Caco-2 (cell line): ENCODE measurements at regions not wholly inside any gene's neighbourhood (a gene's known extent, or its start where the extent isn't known, plus 50 kb on each side); places are given as distances from the start of the nearest gene placed in this dataset.

Experiments
- BruUV-seq: library from RNA; stranded (reverse); fragments of 400-500 nt; replicated peaks from 2 replicates; lab custom pipeline; 2021; lab: Mats Ljungman, UMichigan
- CTCF ChIA-PET: fragments of 300-600 bp; sonication (Branson Sonifier 250); formaldehyde crosslinking; loops from one replicate; lab custom pipeline; 2022; ENCODE audit warnings: antibody characterized with exemption; lab: Charles Lee
- POLR2A ChIA-PET: fragments of 300-600 bp; sonication (Branson Sonifier 250); formaldehyde crosslinking; loops from one replicate; lab custom pipeline; 2022; ENCODE audit warnings: antibody characterized with exemption; lab: Charles Lee
- DNase-seq, 2 experiments: peaks; one replicate each; pipeline versions ENCODE4 v3.0.0 to v3.0.0-alpha.2; 2020 to 2022
- H3K27me3 ChIP-seq: replicated peaks from 2 replicates; pipeline ENCODE4 v1.6.0; 2011; ENCODE audit warnings: low read length; ENCODE audit not compliant: control insufficient read depth, insufficient read depth
- H3K36me3 ChIP-seq: 2 replicates; pipeline ENCODE4 v1.5.1; 2011; ENCODE audit warnings: low read length; ENCODE audit not compliant: control insufficient read depth, insufficient read depth
- H3K4me1 ChIP-seq: fragments of 250-450 bp; sonication (Bioruptor Pico); 2 replicates; pipeline ENCODE4 v1.5.1; 2020; ENCODE audit warnings: mild to moderate bottlenecking
- H3K4me3 ChIP-seq: 2 replicates; pipeline ENCODE4 v1.5.1; 2011; ENCODE audit warnings: low read depth, mild to moderate bottlenecking, control low read depth, low read length
- H3K9me3 ChIP-seq: fragments of 250-450 bp; sonication (Bioruptor Pico); 2 replicates; pipeline ENCODE4 v1.5.1; 2020; ENCODE audit warnings: mild to moderate bottlenecking, moderate library complexity
- H3K27ac Mint-ChIP-seq: one replicate; pipeline ENCODE4 v1.8.0; 2022; ENCODE audit warnings: mixed read lengths; ENCODE audit not compliant: unreplicated experiment
- H3K27me3 Mint-ChIP-seq: one replicate; pipeline ENCODE4 v1.8.0; 2022; ENCODE audit warnings: mixed read lengths; ENCODE audit not compliant: insufficient read depth, unreplicated experiment
- H3K36me3 Mint-ChIP-seq: one replicate; pipeline ENCODE4 v1.8.0; 2022; ENCODE audit warnings: mild to moderate bottlenecking, mixed read lengths; ENCODE audit not compliant: insufficient read depth, unreplicated experiment
- H3K4me1 Mint-ChIP-seq: one replicate; pipeline ENCODE4 v1.8.0; 2022; ENCODE audit warnings: low read depth, mixed read lengths; ENCODE audit not compliant: unreplicated experiment
- H3K4me3 Mint-ChIP-seq: one replicate; pipeline ENCODE4 v1.8.0; 2022; ENCODE audit warnings: mild to moderate bottlenecking, moderate library complexity, mixed read lengths; ENCODE audit not compliant: unreplicated experiment
- H3K9me3 Mint-ChIP-seq: one replicate; pipeline ENCODE4 v1.8.0; 2022; ENCODE audit warnings: mixed read lengths; ENCODE audit not compliant: unreplicated experiment
- intact Hi-C: fragments of 100-400 bp; cut with micrococcal nuclease; formaldehyde crosslinking; loops from one replicate; pipeline ENCODE4 v1.10.0; 2022; ENCODE audit not compliant: unreplicated experiment
- TF ChIP-seq, protein P1 (sequence below), 2 experiments: fragments of 200-600 bp in 1 of 2; IDR thresholded peaks; 1 replicate in 1 of 2; 2 replicates in 1 of 2; pipeline versions ENCODE4 v1.5.1 to v1.8.0; 2011 to 2022; ENCODE audit warnings: antibody characterized with exemption in 1 of 2, control low read depth in 1 of 2, inconsistent platforms in 1 of 2, low read depth in 1 of 2, low read length in 1 of 2, mild to moderate bottlenecking in 1 of 2, moderate library complexity in 1 of 2; ENCODE audit not compliant: insufficient read depth in 1 of 2, severe bottlenecking in 1 of 2, unreplicated experiment in 1 of 2

DNA sequence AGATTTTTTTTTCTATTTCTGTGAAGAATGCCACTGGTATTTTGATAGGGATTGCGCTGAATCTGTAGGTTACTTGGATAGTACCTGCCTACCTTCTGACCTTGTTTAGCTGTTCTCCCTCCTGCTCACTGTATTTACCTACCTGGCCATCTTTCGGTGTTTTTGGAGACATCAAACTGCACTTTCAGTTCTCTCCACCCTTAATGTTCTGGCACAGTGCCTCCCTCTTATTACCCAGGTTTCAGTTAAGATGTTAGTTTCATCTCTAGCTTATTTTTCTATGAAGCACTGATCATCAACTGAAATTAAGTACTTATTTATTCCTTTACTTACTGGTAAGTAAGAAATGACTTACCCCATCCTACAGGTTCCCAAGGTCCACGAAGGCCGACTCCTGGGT, 74.4 kb upstream of the KLHL25 start:
- intact Hi-C loops, result loop anchor here (5.0 to 10.0 kb wide), 2 partner anchors 366 to 753 kb away; no protein-coding TSS in a partner anchor
- Mint-ChIP-seq H3K36me3 (no peaks in the 10 kb centered on the region), H3K9me3 (no peaks in the 10 kb centered on the region), H3K27me3 (peaks cover 27% of the 10 kb centered on the region), H3K4me3 (no peak overlapping the region), H3K4me1 (no peaks in the 10 kb centered on the region), H3K27ac (no peak overlapping the region)
- Histone ChIP-seq H3K4me1 (no peaks in the 10 kb centered on the region), H3K36me3 (no peaks in the 10 kb centered on the region), H3K4me3 (no peak overlapping the region), H3K9me3 (no peaks in the 10 kb centered on the region), H3K27me3 (no peaks in the 10 kb centered on the region; the same call in 1 of the 2 replicates)
- ChIA-PET POLR2A (no interaction called here), CTCF (no interaction called here)
- BruUV-seq, result no TSS peak
- no peak for DNase-seq
- TF ChIP-seq, protein P1, sequence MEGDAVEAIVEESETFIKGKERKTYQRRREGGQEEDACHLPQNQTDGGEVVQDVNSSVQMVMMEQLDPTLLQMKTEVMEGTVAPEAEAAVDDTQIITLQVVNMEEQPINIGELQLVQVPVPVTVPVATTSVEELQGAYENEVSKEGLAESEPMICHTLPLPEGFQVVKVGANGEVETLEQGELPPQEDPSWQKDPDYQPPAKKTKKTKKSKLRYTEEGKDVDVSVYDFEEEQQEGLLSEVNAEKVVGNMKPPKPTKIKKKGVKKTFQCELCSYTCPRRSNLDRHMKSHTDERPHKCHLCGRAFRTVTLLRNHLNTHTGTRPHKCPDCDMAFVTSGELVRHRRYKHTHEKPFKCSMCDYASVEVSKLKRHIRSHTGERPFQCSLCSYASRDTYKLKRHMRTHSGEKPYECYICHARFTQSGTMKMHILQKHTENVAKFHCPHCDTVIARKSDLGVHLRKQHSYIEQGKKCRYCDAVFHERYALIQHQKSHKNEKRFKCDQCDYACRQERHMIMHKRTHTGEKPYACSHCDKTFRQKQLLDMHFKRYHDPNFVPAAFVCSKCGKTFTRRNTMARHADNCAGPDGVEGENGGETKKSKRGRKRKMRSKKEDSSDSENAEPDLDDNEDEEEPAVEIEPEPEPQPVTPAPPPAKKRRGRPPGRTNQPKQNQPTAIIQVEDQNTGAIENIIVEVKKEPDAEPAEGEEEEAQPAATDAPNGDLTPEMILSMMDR (IDR thresholded peaks at IDR 0.05; ENCODE audit: insufficient read depth in 1 of 2, low read depth in 1 of 2, low read length in 1 of 2, severe bottlenecking in 1 of 2, unreplicated experiment in 1 of 2), result no peak

DNA sequence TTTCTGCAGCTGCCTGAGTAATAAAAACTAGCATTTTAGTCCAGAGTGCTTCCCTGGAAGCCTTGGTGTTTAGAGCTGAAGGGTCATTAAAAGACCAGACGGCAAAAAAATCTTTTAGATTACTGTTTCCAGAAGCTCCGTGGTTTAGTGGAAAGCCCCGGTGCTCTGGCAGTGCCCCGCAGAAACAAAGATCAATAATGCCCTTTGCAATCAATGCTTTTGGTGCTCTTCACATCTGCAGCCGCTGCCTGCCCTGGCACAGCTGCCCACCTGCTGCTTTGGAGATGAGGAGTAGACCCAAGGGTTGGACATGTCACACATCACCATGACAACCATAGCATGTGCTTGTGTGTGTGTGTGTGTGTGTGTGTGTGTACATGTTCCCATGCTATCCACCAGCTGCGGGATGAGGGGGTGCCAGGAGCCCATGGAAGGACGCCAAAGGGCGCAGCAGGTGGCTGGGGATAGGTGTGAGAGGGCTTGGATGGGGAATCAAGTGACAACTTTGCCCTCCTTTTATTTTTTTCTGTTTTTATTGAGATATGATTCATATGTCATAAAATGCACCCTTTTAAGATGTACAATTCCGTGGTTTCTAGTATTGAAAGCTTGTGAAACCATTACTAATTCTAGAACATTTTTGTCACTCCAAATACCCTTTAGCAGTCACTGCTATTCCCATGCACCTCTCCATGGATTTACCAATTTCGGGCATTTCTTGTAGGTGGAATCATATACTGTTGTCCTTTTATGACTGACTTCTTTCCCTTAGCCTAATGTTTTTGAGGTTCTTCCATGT, 75.7 kb upstream of the KLHL25 start:
- no peak for DNase-seq
- H3K9me3 Mint-ChIP-seq, result no peaks in the 10 kb centered on the region
- H3K9me3 ChIP-seq, result no peaks in the 10 kb centered on the region
- no peak overlapping the region for H3K4me3 ChIP-seq
- no peaks in the 10 kb centered on the region for H3K4me1 Mint-ChIP-seq
- TF ChIP-seq, protein P1 (IDR thresholded peaks at IDR 0.05; ENCODE audit: insufficient read depth in 1 of 2, low read depth in 1 of 2, low read length in 1 of 2, severe bottlenecking in 1 of 2, unreplicated experiment in 1 of 2), result no peak
- ChIA-PET CTCF (interaction anchor here (0.6 kb wide), 1 partner anchor 462 kb away, joined by 3 read pairs; no protein-coding TSS in a partner anchor), POLR2A (no interaction called here)
- H3K36me3 Mint-ChIP-seq, result no peaks in the 10 kb centered on the region
- peaks cover 24% of the 10 kb centered on the region for H3K27me3 Mint-ChIP-seq
- H3K27ac Mint-ChIP-seq, result no peak overlapping the region
- H3K4me3 Mint-ChIP-seq, result no peak overlapping the region
- no peaks in the 10 kb centered on the region for H3K4me1 ChIP-seq
- intact Hi-C loops, result no loop called here
- no peaks in the 10 kb centered on the region for H3K36me3 ChIP-seq
- BruUV-seq, result no TSS peak
- H3K27me3 ChIP-seq, result no peaks in the 10 kb centered on the region; the same call in 1 of the 2 replicates

DNA sequence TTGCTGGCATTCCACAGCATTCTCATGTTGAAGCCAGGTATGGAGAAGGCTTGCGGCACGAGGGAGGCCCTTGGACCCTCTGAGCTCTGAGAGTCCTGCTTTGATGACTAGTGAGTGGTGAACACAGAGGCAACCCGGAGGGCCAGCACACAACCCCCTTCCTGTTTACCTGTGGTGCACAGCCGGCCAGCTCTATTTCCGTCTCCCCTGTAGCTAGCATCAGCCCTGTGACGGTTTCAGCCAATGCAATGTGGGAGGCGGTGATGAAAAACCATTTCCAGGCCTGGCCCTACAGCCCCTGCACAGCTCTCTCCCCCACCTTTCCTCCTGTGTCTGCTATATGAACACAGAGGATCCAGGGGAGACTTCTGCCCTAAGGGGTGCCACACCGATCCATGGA, 76.8 kb upstream of the KLHL25 start:
- Mint-ChIP-seq H3K4me1 (no peaks in the 10 kb centered on the region), H3K27ac (no peak overlapping the region), H3K36me3 (no peaks in the 10 kb centered on the region), H3K4me3 (no peak overlapping the region), H3K9me3 (no peaks in the 10 kb centered on the region), H3K27me3 (peaks cover 13% of the 10 kb centered on the region)
- ChIA-PET CTCF (no interaction called here), POLR2A (no interaction called here)
- Histone ChIP-seq H3K36me3 (no peaks in the 10 kb centered on the region), H3K4me3 (no peak overlapping the region), H3K9me3 (no peaks in the 10 kb centered on the region), H3K4me1 (no peaks in the 10 kb centered on the region), H3K27me3 (no peaks in the 10 kb centered on the region)
- TF ChIP-seq, protein P1 (IDR thresholded peaks at IDR 0.05; ENCODE audit: insufficient read depth in 1 of 2, low read depth in 1 of 2, low read length in 1 of 2, severe bottlenecking in 1 of 2, unreplicated experiment in 1 of 2), result no peak
- intact Hi-C loops, result no loop called here
- no peak for DNase-seq
- no TSS peak for BruUV-seq
